ENCODE measurements at regions not wholly inside any gene's neighbourhood (a gene's known extent, or its start where the extent isn't known, plus 50 kb on each side); places are given as distances from the start of the nearest gene placed in this dataset.
"Not testable (repeated sequence)": the region's sequence is repeated elsewhere in the genome, so short reads cannot be mapped to it uniquely, and the experiment has no call there.

- Histone ChIP-seq H2BK5ac (ENCODE audit: low read depth, low read length, poor library complexity) (no peak overlapping the region), H2BK12ac (ENCODE audit: low read length) (no peak overlapping the region), H4K12ac (ENCODE audit: low read depth, low read length) (no peak overlapping the region), H4K91ac (ENCODE audit: low read depth, low read length) (no peak overlapping the region), H3K9ac (ENCODE audit: low read length) (no peak overlapping the region), H3K79me1 (ENCODE audit: low read length) (peaks cover 3% of the 10 kb centered on the region), H3K4ac (ENCODE audit: low read depth, low read length) (no peak overlapping the region), H4K8ac (ENCODE audit: low read depth, low read length) (no peak overlapping the region), H2BK120ac (ENCODE audit: insufficient read depth, low read length, poor library complexity) (no peak overlapping the region), H3K4me1 (ENCODE audit: control insufficient read depth in 1 of 2, insufficient read depth in 2 of 2, low read length in 2 of 2) (peaks cover 3 to 5% of the 10 kb centered on the region in 2 experiments), H3K79me2 (ENCODE audit: control insufficient read depth, insufficient read depth, low read length, poor library complexity) (no peaks in the 10 kb centered on the region), H3K14ac (ENCODE audit: low read length) (no peak overlapping the region), H3K27ac (ENCODE audit: low read depth, low read length) (no peak overlapping the region), H3K4me2 (ENCODE audit: low read length) (no peak overlapping the region), H3K36me3 (ENCODE audit: control insufficient read depth in 1 of 2, insufficient read depth in 2 of 2, low read length in 2 of 2) (no peaks in the 10 kb centered on the region), H3K18ac (ENCODE audit: low read length) (no peak overlapping the region), H3K9me3 (ENCODE audit: insufficient read depth, low read depth, low read length) (no peaks in the 10 kb centered on the region), H3K23ac (ENCODE audit: low read length) (no peak overlapping the region), H3K27me3 (ENCODE audit: insufficient read depth, low read length) (no peaks in the 10 kb centered on the region), H2AFZ (ENCODE audit: insufficient read depth, low read length, poor library complexity) (no peak overlapping the region), H3K4me3 (ENCODE audit: low read depth, low read length) (no peak overlapping the region), H2AK5ac (ENCODE audit: low read length) (no peak overlapping the region)
- WGBS (ENCODE audit: extremely low coverage, insufficient coverage, insufficient read length) = no CpG with 5 or more reads among the region's 2 CpGs
- DNase-seq = no peak
These were observed 192.2 kb upstream of the TENT5A start for GRCh38 chr6:81944661-81945060.

GRCh38 chr6:81942842-81943241, 190.4 kb upstream of the TENT5A start:
- H3K4me1 ChIP-seq (ENCODE audit: control insufficient read depth in 1 of 2, insufficient read depth in 2 of 2, low read length in 2 of 2); H3K27ac ChIP-seq (ENCODE audit: low read depth, low read length); H3K9ac ChIP-seq (ENCODE audit: low read length); H3K18ac ChIP-seq (ENCODE audit: low read length); H2AFZ ChIP-seq (ENCODE audit: insufficient read depth, low read length, poor library complexity); H3K4me3 ChIP-seq (ENCODE audit: low read depth, low read length); H3K9me3 ChIP-seq (ENCODE audit: insufficient read depth, low read depth, low read length); H2BK120ac ChIP-seq (ENCODE audit: insufficient read depth, low read length, poor library complexity); H3K14ac ChIP-seq (ENCODE audit: low read length); H4K91ac ChIP-seq (ENCODE audit: low read depth, low read length); H3K79me1 ChIP-seq (ENCODE audit: low read length); H3K4ac ChIP-seq (ENCODE audit: low read depth, low read length); H3K36me3 ChIP-seq (ENCODE audit: control insufficient read depth in 1 of 2, insufficient read depth in 2 of 2, low read length in 2 of 2); H4K8ac ChIP-seq (ENCODE audit: low read depth, low read length); H3K4me2 ChIP-seq (ENCODE audit: low read length); H4K12ac ChIP-seq (ENCODE audit: low read depth, low read length); H3K79me2 ChIP-seq (ENCODE audit: control insufficient read depth, insufficient read depth, low read length, poor library complexity); H3K23ac ChIP-seq (ENCODE audit: low read length); H2BK5ac ChIP-seq (ENCODE audit: low read depth, low read length, poor library complexity); H2AK5ac ChIP-seq (ENCODE audit: low read length); H3K27me3 ChIP-seq (ENCODE audit: insufficient read depth, low read length); H2BK12ac ChIP-seq (ENCODE audit: low read length); DNase-seq: not testable (repeated sequence)
- WGBS (ENCODE audit: extremely low coverage, insufficient coverage, insufficient read length) = no CpG with 5 or more reads among the region's 3 CpGs

GRCh38 chr6:81942067-81942370, 189.5 kb upstream of the TENT5A start:
- no peak overlapping the region for H2AFZ ChIP-seq (ENCODE audit: insufficient read depth, low read length, poor library complexity)
- H3K23ac ChIP-seq (ENCODE audit: low read length) = no peak overlapping the region
- H3K27me3 ChIP-seq (ENCODE audit: insufficient read depth, low read length) = no peaks in the 10 kb centered on the region
- no CpG with 5 or more reads among the region's 3 CpGs for WGBS (ENCODE audit: extremely low coverage, insufficient coverage, insufficient read length)
- H3K4me2 ChIP-seq (ENCODE audit: low read length) = no peak overlapping the region
- peaks cover 3% of the 10 kb centered on the region for H3K79me1 ChIP-seq (ENCODE audit: low read length)
- no peak overlapping the region for H3K27ac ChIP-seq (ENCODE audit: low read depth, low read length)
- H2BK12ac ChIP-seq (ENCODE audit: low read length) = no peak overlapping the region
- H3K9me3 ChIP-seq (ENCODE audit: insufficient read depth, low read depth, low read length) = no peaks in the 10 kb centered on the region
- no peak overlapping the region for H4K12ac ChIP-seq (ENCODE audit: low read depth, low read length)
- no peak overlapping the region for H4K91ac ChIP-seq (ENCODE audit: low read depth, low read length)
- no peak overlapping the region for H3K4ac ChIP-seq (ENCODE audit: low read depth, low read length)
- no peaks in the 10 kb centered on the region for H3K79me2 ChIP-seq (ENCODE audit: control insufficient read depth, insufficient read depth, low read length, poor library complexity)
- no peak overlapping the region for H4K8ac ChIP-seq (ENCODE audit: low read depth, low read length)
- no peak overlapping the region for H3K9ac ChIP-seq (ENCODE audit: low read length)
- no peak overlapping the region for H2BK120ac ChIP-seq (ENCODE audit: insufficient read depth, low read length, poor library complexity)
- H2AK5ac ChIP-seq (ENCODE audit: low read length) = no peak overlapping the region
- no peak overlapping the region for H3K18ac ChIP-seq (ENCODE audit: low read length)
- H3K4me3 ChIP-seq (ENCODE audit: low read depth, low read length) = no peak overlapping the region
- H3K4me1 ChIP-seq (ENCODE audit: control insufficient read depth in 1 of 2, insufficient read depth in 2 of 2, low read length in 2 of 2) = peaks cover 3 to 8% of the 10 kb centered on the region in 2 experiments
- H2BK5ac ChIP-seq (ENCODE audit: low read depth, low read length, poor library complexity) = no peak overlapping the region
- no peak for DNase-seq
- H3K14ac ChIP-seq (ENCODE audit: low read length) = no peak overlapping the region
- H3K36me3 ChIP-seq (ENCODE audit: control insufficient read depth in 1 of 2, insufficient read depth in 2 of 2, low read length in 2 of 2) = no peaks in the 10 kb centered on the region

GRCh38 chr6:81940451-81940985, 188.0 kb upstream of the TENT5A start:
- Histone ChIP-seq H3K9me3 (ENCODE audit: insufficient read depth, low read depth, low read length) (no peaks in the 10 kb centered on the region), H4K12ac (ENCODE audit: low read depth, low read length) (no peak overlapping the region), H3K4ac (ENCODE audit: low read depth, low read length) (no peak overlapping the region), H2AK5ac (ENCODE audit: low read length) (no peak overlapping the region), H3K9ac (ENCODE audit: low read length) (no peak overlapping the region), H4K8ac (ENCODE audit: low read depth, low read length) (no peak overlapping the region), H3K27ac (ENCODE audit: low read depth, low read length) (no peak overlapping the region), H2AFZ (ENCODE audit: insufficient read depth, low read length, poor library complexity) (no peak overlapping the region), H2BK12ac (ENCODE audit: low read length) (no peak overlapping the region), H3K27me3 (ENCODE audit: insufficient read depth, low read length) (no peaks in the 10 kb centered on the region), H3K23ac (ENCODE audit: low read length) (no peak overlapping the region), H3K4me2 (ENCODE audit: low read length) (no peak overlapping the region), H3K4me3 (ENCODE audit: low read depth, low read length) (no peak overlapping the region), H2BK5ac (ENCODE audit: low read depth, low read length, poor library complexity) (no peak overlapping the region), H3K18ac (ENCODE audit: low read length) (no peak overlapping the region), H2BK120ac (ENCODE audit: insufficient read depth, low read length, poor library complexity) (no peak overlapping the region), H3K14ac (ENCODE audit: low read length) (no peak overlapping the region), H3K79me2 (ENCODE audit: control insufficient read depth, insufficient read depth, low read length, poor library complexity) (no peaks in the 10 kb centered on the region), H4K91ac (ENCODE audit: low read depth, low read length) (no peak overlapping the region), H3K36me3 (ENCODE audit: control insufficient read depth in 1 of 2, insufficient read depth in 2 of 2, low read length in 2 of 2) (no peaks in the 10 kb centered on the region), H3K4me1 (ENCODE audit: control insufficient read depth in 1 of 2, insufficient read depth in 2 of 2, low read length in 2 of 2) (peaks cover 3 to 8% of the 10 kb centered on the region in 2 experiments), H3K79me1 (ENCODE audit: low read length) (peaks cover 3% of the 10 kb centered on the region)
- DNase-seq = no peak
- WGBS (ENCODE audit: extremely low coverage, insufficient coverage, insufficient read length) = no CpG with 5 or more reads among the region's 1 CpG

All from trophoblast cell (in vitro differentiated cells and primary cell).